DND-41 (cell line): ENCODE measurements at regions not wholly inside any gene's neighbourhood (a gene's known extent, or its start where the extent isn't known, plus 50 kb on each side); places are given as distances from the start of the nearest gene placed in this dataset.

Source experiments
- EZH2 ChIP-seq: IDR thresholded peaks from 3 replicates; pipeline ENCODE4 v1.6.1; 2012; ENCODE audit warnings: borderline replicate concordance, low read depth, mild to moderate bottlenecking, moderate library complexity, low read length, inconsistent platforms; ENCODE audit not compliant: severe bottlenecking
- TF ChIP-seq, protein P1 (sequence below): IDR thresholded peaks from 2 replicates; pipeline ENCODE4 v1.5.1; 2012; ENCODE audit warnings: borderline replicate concordance, low read length, moderate library complexity, mild to moderate bottlenecking; ENCODE audit not compliant: poor library complexity, severe bottlenecking; ENCODE audit errors: extremely low read depth

DNA sequence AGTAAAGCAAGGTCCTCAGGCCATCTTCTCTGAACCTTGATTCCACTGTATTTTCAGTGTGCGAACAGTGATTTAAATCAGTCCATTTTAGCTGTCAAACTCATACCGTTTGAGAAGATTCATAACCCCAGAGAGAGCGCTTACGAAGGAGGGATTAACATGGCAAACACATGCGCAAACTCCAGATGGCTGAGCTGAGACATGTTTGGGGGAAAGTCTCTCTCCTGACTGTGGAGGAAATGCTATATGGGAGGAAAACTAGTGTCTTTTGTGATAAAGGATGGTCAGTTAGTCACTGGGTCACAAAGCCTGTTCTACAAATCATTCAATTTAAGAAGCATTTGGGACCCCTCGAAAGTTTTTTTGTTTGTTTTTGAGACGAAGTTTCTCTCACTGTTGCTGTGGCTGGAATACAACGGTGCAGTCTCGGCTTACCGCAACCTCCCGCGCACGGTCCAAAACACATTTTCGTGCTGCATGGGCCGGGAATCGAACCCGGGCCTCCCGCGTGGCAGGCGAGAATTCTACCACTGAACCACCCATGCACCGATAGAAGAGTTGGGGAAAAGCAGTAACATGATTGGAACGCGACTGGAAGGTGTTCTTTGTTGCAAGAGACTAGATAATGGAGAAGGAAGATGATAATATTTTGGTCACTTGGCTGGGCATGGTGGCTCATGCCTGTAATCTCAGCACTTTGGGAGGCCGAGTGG is 58.4 kb upstream of the CXADR start:
- TF ChIP-seq, protein P1, sequence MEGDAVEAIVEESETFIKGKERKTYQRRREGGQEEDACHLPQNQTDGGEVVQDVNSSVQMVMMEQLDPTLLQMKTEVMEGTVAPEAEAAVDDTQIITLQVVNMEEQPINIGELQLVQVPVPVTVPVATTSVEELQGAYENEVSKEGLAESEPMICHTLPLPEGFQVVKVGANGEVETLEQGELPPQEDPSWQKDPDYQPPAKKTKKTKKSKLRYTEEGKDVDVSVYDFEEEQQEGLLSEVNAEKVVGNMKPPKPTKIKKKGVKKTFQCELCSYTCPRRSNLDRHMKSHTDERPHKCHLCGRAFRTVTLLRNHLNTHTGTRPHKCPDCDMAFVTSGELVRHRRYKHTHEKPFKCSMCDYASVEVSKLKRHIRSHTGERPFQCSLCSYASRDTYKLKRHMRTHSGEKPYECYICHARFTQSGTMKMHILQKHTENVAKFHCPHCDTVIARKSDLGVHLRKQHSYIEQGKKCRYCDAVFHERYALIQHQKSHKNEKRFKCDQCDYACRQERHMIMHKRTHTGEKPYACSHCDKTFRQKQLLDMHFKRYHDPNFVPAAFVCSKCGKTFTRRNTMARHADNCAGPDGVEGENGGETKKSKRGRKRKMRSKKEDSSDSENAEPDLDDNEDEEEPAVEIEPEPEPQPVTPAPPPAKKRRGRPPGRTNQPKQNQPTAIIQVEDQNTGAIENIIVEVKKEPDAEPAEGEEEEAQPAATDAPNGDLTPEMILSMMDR: no peak
- TF ChIP-seq EZH2: no peak
